Trophoblast cell (in vitro differentiated cells and primary cell): ENCODE measurements at regions not wholly inside any gene's neighbourhood (a gene's known extent, or its start where the extent isn't known, plus 50 kb on each side); places are given as distances from the start of the nearest gene placed in this dataset.

Experiments used
- DNase-seq, 2 donors: peaks; one replicate each; pipeline ENCODE4 v3.0.0-alpha.2; 2016
- H2AFZ ChIP-seq: 2 replicates; pipeline ENCODE4 v1.6.1; 2013; ENCODE audit warnings: low read length, moderate library complexity, mild to moderate bottlenecking; ENCODE audit not compliant: insufficient read depth, poor library complexity
- H2AK5ac ChIP-seq: 2 replicates; pipeline ENCODE4 v1.6.1; 2013; ENCODE audit warnings: mild to moderate bottlenecking, low read length
- H2BK120ac ChIP-seq: 2 replicates; pipeline ENCODE4 v1.6.1; 2013; ENCODE audit warnings: low read length, mild to moderate bottlenecking, moderate library complexity; ENCODE audit not compliant: insufficient read depth, poor library complexity
- H2BK12ac ChIP-seq: 2 replicates; pipeline ENCODE4 v1.6.1; 2013; ENCODE audit warnings: mild to moderate bottlenecking, low read length, moderate library complexity
- H2BK5ac ChIP-seq: 2 replicates; pipeline ENCODE4 v1.6.1; 2013; ENCODE audit warnings: low read length, low read depth, moderate library complexity, mild to moderate bottlenecking; ENCODE audit not compliant: poor library complexity
- H3K14ac ChIP-seq: 2 replicates; pipeline ENCODE4 v1.6.1; 2013; ENCODE audit warnings: mild to moderate bottlenecking, low read length
- H3K18ac ChIP-seq: 2 replicates; pipeline ENCODE4 v1.6.1; 2013; ENCODE audit warnings: mild to moderate bottlenecking, low read length
- H3K23ac ChIP-seq: 2 replicates; pipeline ENCODE4 v1.6.1; 2013; ENCODE audit warnings: low read length
- H3K27ac ChIP-seq: 2 replicates; pipeline ENCODE4 v1.5.1; 2013; ENCODE audit warnings: low read depth, mild to moderate bottlenecking, inconsistent platforms, low read length, moderate library complexity
- H3K27me3 ChIP-seq: 2 replicates; pipeline ENCODE4 v1.6.1; 2013; ENCODE audit warnings: inconsistent platforms, mild to moderate bottlenecking, low read length, moderate library complexity; ENCODE audit not compliant: insufficient read depth
- H3K36me3 ChIP-seq, 2 experiments: 1 replicate in 1 of 2; 2 replicates in 1 of 2; pipeline ENCODE4 v1.6.1; 2013; ENCODE audit warnings: low read length in 2 of 2, mild to moderate bottlenecking in 2 of 2, moderate library complexity in 1 of 2; ENCODE audit not compliant: insufficient read depth in 2 of 2, control insufficient read depth in 1 of 2
- H3K4ac ChIP-seq: 2 replicates; pipeline ENCODE4 v1.6.1; 2013; ENCODE audit warnings: low read depth, mild to moderate bottlenecking, low read length, moderate library complexity
- H3K4me1 ChIP-seq, 2 experiments: 1 replicate in 1 of 2; 2 replicates in 1 of 2; pipeline ENCODE4 v1.6.1; 2013; ENCODE audit warnings: low read length in 2 of 2, mild to moderate bottlenecking in 2 of 2, moderate library complexity in 1 of 2; ENCODE audit not compliant: insufficient read depth in 2 of 2, control insufficient read depth in 1 of 2
- H3K4me2 ChIP-seq: 2 replicates; pipeline ENCODE4 v1.6.1; 2013; ENCODE audit warnings: inconsistent platforms, mild to moderate bottlenecking, low read length, moderate library complexity
- H3K4me3 ChIP-seq: 2 replicates; pipeline ENCODE4 v1.5.1; 2013; ENCODE audit warnings: mild to moderate bottlenecking, low read depth, low read length, inconsistent platforms
- H3K79me1 ChIP-seq: one replicate; pipeline ENCODE4 v1.6.1; 2013; ENCODE audit warnings: low read length
- H3K79me2 ChIP-seq: 2 replicates; pipeline ENCODE4 v1.6.1; 2013; ENCODE audit warnings: low read length, mild to moderate bottlenecking; ENCODE audit not compliant: control insufficient read depth, insufficient read depth, poor library complexity
- H3K9ac ChIP-seq: 2 replicates; pipeline ENCODE4 v1.6.1; 2013; ENCODE audit warnings: mild to moderate bottlenecking, low read length
- H3K9me3 ChIP-seq: 2 replicates; pipeline ENCODE4 v1.6.1; 2013; ENCODE audit warnings: low read depth, mild to moderate bottlenecking, control low read depth, inconsistent platforms, low read length; ENCODE audit not compliant: insufficient read depth
- H4K12ac ChIP-seq: 2 replicates; pipeline ENCODE4 v1.6.1; 2013; ENCODE audit warnings: low read depth, mild to moderate bottlenecking, low read length, moderate library complexity
- H4K8ac ChIP-seq: 2 replicates; pipeline ENCODE4 v1.6.1; 2013; ENCODE audit warnings: low read depth, mild to moderate bottlenecking, low read length, moderate library complexity
- H4K91ac ChIP-seq: one replicate; pipeline ENCODE4 v1.6.1; 2013; ENCODE audit warnings: low read depth, mild to moderate bottlenecking, low read length, moderate library complexity
- WGBS: extraction: QIAGEN DNeasy Blood & Tissue Kit; methylation state at CpG from one replicate; pipeline ENCODE4 v1.1.7; 2013; ENCODE audit warnings: missing lambda C conversion rate; ENCODE audit not compliant: insufficient read length, insufficient coverage; ENCODE audit errors: extremely low coverage; 5-methylcytosine and 5-hydroxymethylcytosine counted together

- Histone ChIP-seq H3K4me2 (no peak overlapping the region), H3K18ac (no peak overlapping the region), H2BK120ac (no peak overlapping the region), H4K8ac (no peak overlapping the region), H3K79me1 (no peaks in the 10 kb centered on the region), H2BK5ac (no peak overlapping the region), H3K27ac (no peak overlapping the region), H3K4me1 (no peaks in the 10 kb centered on the region), H3K9me3 (no peaks in the 10 kb centered on the region), H3K14ac (no peak overlapping the region), H3K9ac (no peak overlapping the region), H3K27me3 (no peaks in the 10 kb centered on the region), H4K12ac (no peak overlapping the region), H2BK12ac (no peak overlapping the region), H3K23ac (no peak overlapping the region), H3K4ac (no peak overlapping the region), H4K91ac (no peak overlapping the region), H2AK5ac (no peak overlapping the region), H2AFZ (no peak overlapping the region), H3K36me3 (no peaks in the 10 kb centered on the region), H3K4me3 (no peak overlapping the region), H3K79me2 (no peaks in the 10 kb centered on the region)
- peak; percentile 22 to 79 for DNase-seq
- no CpG with 5 or more reads among the region's 4 CpGs for whole genome bisulfite sequencing
Measured at GRCh38 chr6:121666814-121667213, 231.4 kb downstream of the GJA1 start.

- no peak overlapping the region for H3K4ac ChIP-seq
- no peak overlapping the region for H4K91ac ChIP-seq
- no peaks in the 10 kb centered on the region for H3K79me2 ChIP-seq
Measured at GRCh38 chr6:121668259-121668658, 232.8 kb downstream of the GJA1 start.

GRCh38 chr6:121670511-121670910 is 235.1 kb downstream of the GJA1 start:
- H3K27me3 ChIP-seq = no peaks in the 10 kb centered on the region
- DNase-seq = no peak
- no peak overlapping the region for H3K14ac ChIP-seq
- no peak overlapping the region for H3K9ac ChIP-seq
- H4K8ac ChIP-seq = no peak overlapping the region
- H4K91ac ChIP-seq = no peak overlapping the region
- no peak overlapping the region for H2AFZ ChIP-seq
- H3K9me3 ChIP-seq = no peaks in the 10 kb centered on the region
- no peak overlapping the region for H2BK5ac ChIP-seq
- no peaks in the 10 kb centered on the region for H3K4me1 ChIP-seq
- H3K79me2 ChIP-seq = no peaks in the 10 kb centered on the region
- H3K18ac ChIP-seq = no peak overlapping the region
- no peak overlapping the region for H3K4me3 ChIP-seq
- no peak overlapping the region for H2BK120ac ChIP-seq
- no peak overlapping the region for H2BK12ac ChIP-seq
- H3K79me1 ChIP-seq = no peaks in the 10 kb centered on the region
- no peak overlapping the region for H3K4me2 ChIP-seq
- no peak overlapping the region for H4K12ac ChIP-seq
- H3K4ac ChIP-seq = no peak overlapping the region
- H3K27ac ChIP-seq = no peak overlapping the region
- no peaks in the 10 kb centered on the region for H3K36me3 ChIP-seq
- no peak overlapping the region for H2AK5ac ChIP-seq
- no peak overlapping the region for H3K23ac ChIP-seq
- no CpG with 5 or more reads among the region's 2 CpGs for WGBS

More at GRCh38 chr6:121668259-121668658, 232.8 kb downstream of the GJA1 start:
- Histone ChIP-seq H3K9me3 (no peaks in the 10 kb centered on the region), H3K4me2 (no peak overlapping the region), H2AK5ac (no peak overlapping the region), H2AFZ (no peak overlapping the region), H3K18ac (no peak overlapping the region), H3K14ac (no peak overlapping the region), H3K79me1 (no peaks in the 10 kb centered on the region), H2BK12ac (no peak overlapping the region), H3K4me1 (no peaks in the 10 kb centered on the region), H3K27me3 (no peaks in the 10 kb centered on the region), H3K9ac (no peak overlapping the region), H3K27ac (no peak overlapping the region), H4K8ac (no peak overlapping the region), H3K36me3 (no peaks in the 10 kb centered on the region), H2BK5ac (no peak overlapping the region), H2BK120ac (no peak overlapping the region), H3K23ac (no peak overlapping the region), H4K12ac (no peak overlapping the region), H3K4me3 (no peak overlapping the region)
- DNase-seq = peak in 1 of 2 donors; percentile 83
- no CpG with 5 or more reads among the region's 3 CpGs for WGBS

GRCh38 chr6:121677571-121677970 is 242.1 kb downstream of the GJA1 start:
- Histone ChIP-seq H3K36me3 (no peaks in the 10 kb centered on the region), H3K27ac (no peak overlapping the region), H3K4ac (no peak overlapping the region), H3K9ac (no peak overlapping the region), H3K27me3 (no peaks in the 10 kb centered on the region), H3K9me3 (no peaks in the 10 kb centered on the region), H4K8ac (no peak overlapping the region), H2AFZ (no peak overlapping the region), H3K4me1 (no peaks in the 10 kb centered on the region), H3K14ac (no peak overlapping the region), H3K18ac (no peak overlapping the region), H4K91ac (no peak overlapping the region), H2BK5ac (no peak overlapping the region), H3K79me2 (no peaks in the 10 kb centered on the region), H3K4me3 (no peak overlapping the region), H3K79me1 (no peaks in the 10 kb centered on the region), H3K4me2 (no peak overlapping the region), H2BK120ac (no peak overlapping the region), H2AK5ac (no peak overlapping the region), H4K12ac (no peak overlapping the region), H3K23ac (no peak overlapping the region), H2BK12ac (no peak overlapping the region)
- no peak for DNase-seq
- no CpG with 5 or more reads among the region's 1 CpG for WGBS
